Activated CD8-positive, alpha-beta T cell treated with anti-CD3 and anti-CD28 coated beads for 36 hours (primary cell): ENCODE measurements at regions not wholly inside any gene's neighbourhood (a gene's known extent, or its start where the extent isn't known, plus 50 kb on each side); places are given as distances from the start of the nearest gene placed in this dataset.

ENCODE experiments used
- ATAC-seq: fragments of 200-7000 bp; cut with Tn5 transposase; one replicate; pipeline ENCODE4 v1.10.0; 2021; ENCODE audit warnings: mild to moderate bottlenecking, moderate library complexity
- CTCF ChIA-PET: fragments of 350-600 bp; sonication (Branson Sonifier 250); formaldehyde crosslinking; loops from one replicate; lab custom pipeline; 2021; ENCODE audit warnings: antibody characterized with exemption; lab: Charles Lee
- POLR2A ChIA-PET: fragments of 350-600 bp; sonication (Branson Sonifier 250); formaldehyde crosslinking; loops from one replicate; lab custom pipeline; 2021; ENCODE audit warnings: antibody characterized with exemption; lab: Charles Lee
- DNase-seq: peaks from one replicate; pipeline ENCODE4 v3.0.0-alpha.2; 2020
- H3K27ac Mint-ChIP-seq: one replicate; pipeline ENCODE4 v1.8.0; 2021; ENCODE audit warnings: mild to moderate bottlenecking, mixed read lengths
- H3K27me3 Mint-ChIP-seq: one replicate; pipeline ENCODE4 v1.8.0; 2021; ENCODE audit warnings: mixed read lengths
- H3K36me3 Mint-ChIP-seq: one replicate; pipeline ENCODE4 v1.8.0; 2021; ENCODE audit warnings: low read depth, mixed read lengths
- H3K4me1 Mint-ChIP-seq: one replicate; pipeline ENCODE4 v1.8.0; 2021; ENCODE audit warnings: low read depth, mixed read lengths
- H3K4me3 Mint-ChIP-seq: one replicate; pipeline ENCODE4 v1.8.0; 2021; ENCODE audit warnings: mild to moderate bottlenecking, moderate library complexity, mixed read lengths
- H3K9me3 Mint-ChIP-seq: one replicate; pipeline ENCODE4 v1.8.0; 2021; ENCODE audit warnings: mixed read lengths
- CTCF ChIP-seq: fragments of 200-600 bp; IDR thresholded peaks from one replicate; pipeline ENCODE4 v1.8.0; 2022; ENCODE audit warnings: antibody characterized with exemption, mild to moderate bottlenecking
- intact Hi-C: fragments of 100-400 bp; cut with micrococcal nuclease; formaldehyde crosslinking; loops from one replicate; pipeline ENCODE4 v1.10.0; 2022

- intact Hi-C loops = no loop called here
Observed at GRCh38 chr7:117941138-117941810, 68.0 kb upstream of the CTTNBP2 start.

GRCh38 chr7:117942780-117943179 lies 69.5 kb upstream of the CTTNBP2 start:
- TF ChIP-seq CTCF = no peak
- Mint-ChIP-seq H3K27me3 (no peaks in the 10 kb centered on the region), H3K4me1 (no peaks in the 10 kb centered on the region), H3K36me3 (no peaks in the 10 kb centered on the region), H3K9me3 (no peaks in the 10 kb centered on the region), H3K4me3 (no peak overlapping the region), H3K27ac (no peak overlapping the region)
- DNase-seq (no peak), ATAC-seq (no peak)
- ChIA-PET CTCF (no interaction called here), POLR2A (no interaction called here)
- intact Hi-C loops = no loop called here

More at GRCh38 chr7:117941138-117941810, 68.0 kb upstream of the CTTNBP2 start:
- TF ChIP-seq CTCF = no peak
- Mint-ChIP-seq H3K4me1 (no peaks in the 10 kb centered on the region), H3K27ac (no peak overlapping the region), H3K27me3 (no peaks in the 10 kb centered on the region), H3K4me3 (no peak overlapping the region), H3K9me3 (no peaks in the 10 kb centered on the region), H3K36me3 (no peaks in the 10 kb centered on the region)
- no peak for DNase-seq
- no peak for ATAC-seq
- CTCF ChIA-PET = no interaction called here
- POLR2A ChIA-PET = no interaction called here

- TF ChIP-seq CTCF = no peak
- H3K27me3 Mint-ChIP-seq = no peaks in the 10 kb centered on the region
- no peaks in the 10 kb centered on the region for H3K36me3 Mint-ChIP-seq
- intact Hi-C loops = no loop called here
- DNase-seq (no peak), ATAC-seq (no peak)
- H3K27ac Mint-ChIP-seq = no peak overlapping the region
- POLR2A ChIA-PET = no interaction called here
- H3K4me1 Mint-ChIP-seq = no peaks in the 10 kb centered on the region
- H3K4me3 Mint-ChIP-seq = no peak overlapping the region
- H3K9me3 Mint-ChIP-seq = no peaks in the 10 kb centered on the region
- CTCF ChIA-PET = no interaction called here
Observed at GRCh38 chr7:117944886-117945285, 71.6 kb upstream of the CTTNBP2 start.

- DNase-seq (no peak), ATAC-seq (no peak)
- intact Hi-C loops = no loop called here
- Mint-ChIP-seq H3K27me3 (no peaks in the 10 kb centered on the region), H3K4me3 (no peak overlapping the region), H3K27ac (no peak overlapping the region), H3K4me1 (no peaks in the 10 kb centered on the region), H3K9me3 (no peaks in the 10 kb centered on the region), H3K36me3 (no peaks in the 10 kb centered on the region)
- POLR2A ChIA-PET = no interaction called here
- CTCF ChIA-PET = interaction anchor here (1.0 kb wide), 1 partner anchor 9 kb away, joined by 3 read pairs; no protein-coding TSS in a partner anchor
- TF ChIP-seq CTCF = no peak
Observed at GRCh38 chr7:117946151-117946633, 73.0 kb upstream of the CTTNBP2 start.

- no peak for TF ChIP-seq CTCF
- H3K27me3 Mint-ChIP-seq = peaks cover 2% of the 10 kb centered on the region
Observed at GRCh38 chr7:117949232-117949631, 76.0 kb upstream of the CTTNBP2 start.

More at GRCh38 chr7:117949232-117949631, 76.0 kb upstream of the CTTNBP2 start:
- POLR2A ChIA-PET = no interaction called here
- DNase-seq (no peak), ATAC-seq (no peak)
- CTCF ChIA-PET = interaction anchor here (0.8 kb wide), 1 partner anchor 752 kb away, joined by 3 read pairs; no protein-coding TSS in a partner anchor
- Mint-ChIP-seq H3K4me1 (no peaks in the 10 kb centered on the region), H3K9me3 (no peaks in the 10 kb centered on the region), H3K4me3 (no peak overlapping the region), H3K36me3 (no peaks in the 10 kb centered on the region), H3K27ac (no peak overlapping the region)
- intact Hi-C loops = no loop called here
